Lung (tissue), 11 donors: ENCODE measurements at regions not wholly inside any gene's neighbourhood (a gene's known extent, or its start where the extent isn't known, plus 50 kb on each side); places are given as distances from the start of the nearest gene placed in this dataset.

Source experiments
- ATAC-seq: fragments of 200-7000 bp; cut with Tn5 transposase; one replicate; pipeline ENCODE4 v1.9.1; 2020; ENCODE audit warnings: moderate number of reproducible peaks; ENCODE audit not compliant: insufficient read depth, low FRiP score
- DNase-seq, 3 donors: peaks; one replicate each; pipeline ENCODE4 v3.0.0-alpha.2; 2013 to 2017
- H3K27ac ChIP-seq, 2 donors: one replicate each; pipeline ENCODE4 v1.5.1; 2013; ENCODE audit warnings: mild to moderate bottlenecking in 2 of 2, moderate library complexity in 2 of 2, control low read depth in 1 of 2, inconsistent platforms in 1 of 2, low read depth in 1 of 2, low read length in 1 of 2
- H3K27me3 ChIP-seq, 3 donors: one replicate each; pipeline ENCODE4 v1.5.1; 2013; ENCODE audit warnings: low read length in 2 of 3; ENCODE audit not compliant: control insufficient read depth in 3 of 3, insufficient read depth in 3 of 3
- H3K36me3 ChIP-seq, 4 donors: one replicate each; pipeline ENCODE4 v1.5.1; 2013; ENCODE audit warnings: low read length in 4 of 4, mild to moderate bottlenecking in 1 of 4, moderate library complexity in 1 of 4; ENCODE audit not compliant: control insufficient read depth in 4 of 4, insufficient read depth in 4 of 4
- H3K4me1 ChIP-seq, 5 donors: one replicate each; pipeline ENCODE4 v1.5.1; 2013; ENCODE audit warnings: low read length in 5 of 5, mild to moderate bottlenecking in 2 of 5, moderate library complexity in 1 of 5; ENCODE audit not compliant: control insufficient read depth in 5 of 5, insufficient read depth in 5 of 5
- H3K4me3 ChIP-seq: one replicate; pipeline ENCODE4 v1.5.1; 2013; ENCODE audit warnings: mild to moderate bottlenecking, control low read depth, moderate library complexity
- H3K9ac ChIP-seq, 2 donors: one replicate each; pipeline ENCODE4 v1.5.1; 2013; ENCODE audit warnings: low read length in 2 of 2, control low read depth in 1 of 2; ENCODE audit not compliant: insufficient read depth in 1 of 2
- H3K9me3 ChIP-seq, 4 donors: one replicate each; pipeline ENCODE4 v1.5.1; 2013; ENCODE audit warnings: low read length in 3 of 4, mild to moderate bottlenecking in 1 of 4, moderate library complexity in 1 of 4; ENCODE audit not compliant: control insufficient read depth in 4 of 4, insufficient read depth in 3 of 4
- CTCF ChIP-seq: IDR thresholded peaks from 2 replicates; pipeline ENCODE4 v1.5.1; 2012; ENCODE audit warnings: mild to moderate bottlenecking; ENCODE audit errors: control extremely low read depth, extremely low read depth
- WGBS, 2 donors: extraction: QIAGEN DNeasy Blood & Tissue Kit; methylation state at CpG; one replicate each; pipeline ENCODE4 v1.1.7; 2013; 5-methylcytosine and 5-hydroxymethylcytosine counted together
- donor health status: control.
- donor health status: control.
- donor health status: Bipolar disorder and iron deficiency.
- donor health status: healthy.
- donor health status: DM: yes; HTN: yes; CAD: no.

DNA sequence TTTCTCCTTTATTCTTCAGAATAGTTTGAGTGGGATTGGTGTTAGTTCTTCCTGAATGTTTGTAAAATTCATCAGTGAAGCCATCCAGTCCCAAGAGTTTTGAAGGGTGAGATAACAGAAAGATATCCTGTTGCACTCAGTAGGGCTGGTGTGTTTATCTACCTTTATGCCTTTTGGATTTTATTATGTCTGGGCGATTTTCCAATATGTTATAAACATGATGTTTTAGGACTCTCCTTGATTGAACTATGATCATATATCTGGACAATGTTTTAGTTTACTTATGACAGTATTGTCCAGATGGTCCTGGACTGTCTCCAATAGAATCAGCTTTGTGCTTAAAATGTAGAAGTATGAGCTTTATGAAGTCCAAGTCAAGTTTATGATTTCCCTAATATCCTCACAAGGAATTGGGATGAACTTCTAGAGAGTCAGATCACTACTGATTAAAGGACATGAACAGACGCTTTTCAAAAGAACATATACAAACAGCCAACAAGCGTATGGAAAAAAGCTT lies 77.6 kb upstream of the ITM2A start:
- Histone ChIP-seq H3K27ac (no peak overlapping the region), H3K4me1 (no peaks in the 10 kb centered on the region), H3K27me3 (no peaks in the 10 kb centered on the region), H3K9me3 (no peaks in the 10 kb centered on the region), H3K36me3 (no peaks in the 10 kb centered on the region), H3K9ac (no peak overlapping the region), H3K4me3 (no peak overlapping the region)
- ATAC-seq (no peak), DNase-seq (no peak)
- TF ChIP-seq CTCF, result no peak
- 72 to 88% methylated on average over 3 of the region's 3 CpGs for WGBS, 2 donors

DNA sequence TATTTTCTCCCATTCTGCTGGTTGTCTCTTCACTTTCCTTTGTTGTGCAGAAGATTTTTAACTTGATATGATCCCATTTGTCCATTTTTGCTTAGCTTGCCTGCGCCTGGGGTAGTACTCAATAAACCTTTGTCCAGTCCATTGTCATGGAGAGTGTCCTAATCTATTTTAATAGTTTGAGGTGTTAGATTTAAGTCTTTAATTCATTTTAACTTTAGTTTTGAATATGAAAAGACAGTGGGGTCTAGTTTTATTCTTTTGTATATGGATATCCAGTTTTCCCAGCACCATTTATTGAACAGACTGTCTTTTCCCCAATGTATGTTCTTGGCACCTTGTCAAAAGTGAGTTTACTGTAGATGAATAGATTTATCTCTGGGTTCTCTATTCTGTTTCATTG lies 76.0 kb upstream of the ITM2A start:
- H3K4me1 ChIP-seq, result no peaks in the 10 kb centered on the region
- TF ChIP-seq CTCF, result no peak
- no peaks in the 10 kb centered on the region for H3K27me3 ChIP-seq
- H3K9me3 ChIP-seq, result no peaks in the 10 kb centered on the region
- WGBS, 2 donors, result 62 to 96% methylated on average over 1 of the region's 1 CpG
- no peaks in the 10 kb centered on the region for H3K36me3 ChIP-seq
- no peak overlapping the region for H3K27ac ChIP-seq
- DNase-seq (no peak), ATAC-seq (no peak)
- H3K9ac ChIP-seq, result no peak overlapping the region
- H3K4me3 ChIP-seq, result no peak overlapping the region

- Histone ChIP-seq H3K27me3 (no peaks in the 10 kb centered on the region), H3K4me1 (no peaks in the 10 kb centered on the region), H3K27ac (no peak overlapping the region), H3K9ac (no peak overlapping the region), H3K4me3 (no peak overlapping the region), H3K36me3 (no peaks in the 10 kb centered on the region), H3K9me3 (no peaks in the 10 kb centered on the region)
- DNase-seq (no peak), ATAC-seq (no peak)
- no peak for TF ChIP-seq CTCF
- WGBS, 2 donors, result 72 to 93% methylated on average over 5 of the region's 5 CpGs
Observed at GRCh38 chrX:79440336-79440735, 73.2 kb upstream of the ITM2A start.
